ENCODE measurements at regions not wholly inside any gene's neighbourhood (a gene's known extent, or its start where the extent isn't known, plus 50 kb on each side); places are given as distances from the start of the nearest gene placed in this dataset.
"Not testable (repeated sequence)": the region's sequence is repeated elsewhere in the genome, so short reads cannot be mapped to it uniquely, and the experiment has no call there.

GRCh38 chr4:53877096-53877495 lies 187.3 kb downstream of the CHIC2 start:
- DNase-seq (ENCODE audit: low read depth), result not testable (repeated sequence)

- no peak for DNase-seq (ENCODE audit: low read depth)
These were observed 198.3 kb downstream of the CHIC2 start for GRCh38 chr4:53866055-53866454.

GRCh38 chr4:53865054-53865453 lies 199.4 kb downstream of the CHIC2 start:
- DNase-seq (ENCODE audit: low read depth), result no peak

- no peak for DNase-seq (ENCODE audit: low read depth)
These were observed 200.6 kb downstream of the CHIC2 start for GRCh38 chr4:53863736-53864365.

GRCh38 chr4:53863158-53863557 lies 201.2 kb downstream of the CHIC2 start:
- DNase-seq (ENCODE audit: low read depth), result no peak

- DNase-seq (ENCODE audit: low read depth), result peak; percentile 52
These were observed 202.4 kb downstream of the CHIC2 start for GRCh38 chr4:53861856-53862610.

GRCh38 chr4:53859305-53859704 lies 205.1 kb downstream of the CHIC2 start:
- no peak for DNase-seq (ENCODE audit: low read depth)

- no peak for DNase-seq (ENCODE audit: low read depth)
These were observed 205.7 kb downstream of the CHIC2 start for GRCh38 chr4:53858744-53859143.

GRCh38 chr4:53855581-53856250 lies 208.7 kb downstream of the CHIC2 start:
- peak; percentile 24 for DNase-seq (ENCODE audit: low read depth)

- DNase-seq (ENCODE audit: low read depth), result no peak
These were observed 209.3 kb downstream of the CHIC2 start for GRCh38 chr4:53854991-53855568.

- DNase-seq (ENCODE audit: low read depth), result no peak
These were observed 212.1 kb downstream of the CHIC2 start for GRCh38 chr4:53852343-53852742.

- no peak for DNase-seq (ENCODE audit: low read depth)
These were observed 216.4 kb downstream of the CHIC2 start for GRCh38 chr4:53847965-53848364.

GRCh38 chr4:53844551-53844950 lies 219.9 kb downstream of the CHIC2 start:
- DNase-seq (ENCODE audit: low read depth), result no peak

- DNase-seq (ENCODE audit: low read depth), result no peak
These were observed 220.3 kb downstream of the CHIC2 start for GRCh38 chr4:53844133-53844532.

- DNase-seq (ENCODE audit: low read depth), result no peak
These were observed 222.7 kb downstream of the CHIC2 start for GRCh38 chr4:53841711-53842110.

- no peak for DNase-seq (ENCODE audit: low read depth)
These were observed 223.8 kb downstream of the CHIC2 start for GRCh38 chr4:53840643-53841042.

- not testable (repeated sequence) for DNase-seq (ENCODE audit: low read depth)
These were observed 231.0 kb downstream of the CHIC2 start for GRCh38 chr4:53833302-53834003.

- DNase-seq (ENCODE audit: low read depth), result no peak
These were observed 231.9 kb downstream of the CHIC2 start for GRCh38 chr4:53832549-53832948.

GRCh38 chr4:53830511-53830910 lies 233.9 kb downstream of the CHIC2 start:
- no peak for DNase-seq (ENCODE audit: low read depth)

GRCh38 chr4:53821179-53821851 lies 230.0 kb upstream of the LNX1 start:
- DNase-seq (ENCODE audit: low read depth), result no peak

- no peak for DNase-seq (ENCODE audit: low read depth)
These were observed 226.8 kb upstream of the LNX1 start for GRCh38 chr4:53818104-53818503.

Data from Daoy (cell line).